HG02943 (cell line): ENCODE measurements at regions not wholly inside any gene's neighbourhood (a gene's known extent, or its start where the extent isn't known, plus 50 kb on each side); places are given as distances from the start of the nearest gene placed in this dataset.
A peak's percentile ranks its signal among the peaks of the same experiment; 100 is the strongest.

Experiments used
- ATAC-seq: cut with Tn5 transposase; IDR thresholded peaks from one replicate; pipeline ENCODE4 v1.9.1; 2021; ENCODE audit warnings: mild to moderate bottlenecking, low read depth, moderate library complexity; ENCODE audit not compliant: unreplicated experiment

- ATAC-seq, result no peak
Measured at GRCh38 chr2:160667811-160668210, 174.2 kb upstream of the RBMS1 start.

- ATAC-seq, result no peak
Measured at GRCh38 chr2:160670618-160671017, 177.0 kb upstream of the RBMS1 start.

- no peak for ATAC-seq
Measured at GRCh38 chr2:160672211-160672610, 178.6 kb upstream of the RBMS1 start.

- no peak for ATAC-seq
Measured at GRCh38 chr2:160674146-160674750, 180.6 kb upstream of the RBMS1 start.

GRCh38 chr2:160679686-160680085, 186.1 kb upstream of the RBMS1 start:
- no peak for ATAC-seq

GRCh38 chr2:160680294-160680693, 186.7 kb upstream of the RBMS1 start:
- no peak for ATAC-seq

- ATAC-seq, result no peak
Measured at GRCh38 chr2:160680974-160681373, 187.4 kb upstream of the RBMS1 start.

GRCh38 chr2:160683206-160683605, 189.6 kb upstream of the RBMS1 start:
- ATAC-seq, result no peak

- ATAC-seq, result no peak
Measured at GRCh38 chr2:160687629-160688028, 194.0 kb upstream of the RBMS1 start.

GRCh38 chr2:160689441-160689840, 195.8 kb upstream of the RBMS1 start:
- no peak for ATAC-seq

GRCh38 chr2:160694221-160694620, 200.6 kb upstream of the RBMS1 start:
- no peak for ATAC-seq

GRCh38 chr2:160694631-160695030, 201.0 kb upstream of the RBMS1 start:
- ATAC-seq, result no peak

GRCh38 chr2:160695402-160696086, 201.9 kb upstream of the RBMS1 start:
- ATAC-seq, result no peak

GRCh38 chr2:160696087-160696452, 202.5 kb upstream of the RBMS1 start:
- no peak for ATAC-seq

- no peak for ATAC-seq
Measured at GRCh38 chr2:160697817-160698216, 204.2 kb upstream of the RBMS1 start.

GRCh38 chr2:160700021-160700814, 206.6 kb upstream of the RBMS1 start:
- ATAC-seq, result no peak

- ATAC-seq, result no peak
Measured at GRCh38 chr2:160701822-160702221, 208.2 kb upstream of the RBMS1 start.

- ATAC-seq, result no peak
Measured at GRCh38 chr2:160702754-160703153, 209.1 kb upstream of the RBMS1 start.

GRCh38 chr2:160703648-160704585, 210.3 kb upstream of the RBMS1 start:
- peak; percentile 99 for ATAC-seq

GRCh38 chr2:160715428-160715827, 221.8 kb upstream of the RBMS1 start:
- no peak for ATAC-seq

- ATAC-seq, result no peak
Measured at GRCh38 chr2:160719116-160719515, 225.5 kb upstream of the RBMS1 start.
